ENCODE measurements at regions not wholly inside any gene's neighbourhood (a gene's known extent, or its start where the extent isn't known, plus 50 kb on each side); places are given as distances from the start of the nearest gene placed in this dataset.

DNA sequence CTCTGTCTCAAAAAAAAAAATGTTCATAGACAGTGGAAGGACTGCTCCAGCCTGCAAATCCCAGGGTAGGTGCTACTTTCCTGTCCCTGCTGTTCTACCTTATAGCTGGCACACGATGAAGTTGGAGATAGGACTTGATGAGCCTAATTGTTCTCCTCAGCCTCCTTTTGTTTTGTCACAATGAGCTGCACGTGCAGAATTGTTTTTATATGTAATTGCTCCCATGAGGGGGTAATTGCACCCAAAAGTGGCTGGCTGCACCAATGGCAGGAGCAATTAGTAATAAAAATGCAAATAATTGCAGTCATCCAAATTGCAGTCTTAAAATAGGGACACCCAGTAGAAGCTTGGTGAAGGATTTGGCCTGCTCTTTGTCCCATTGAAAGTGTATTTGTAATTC, 63.0 kb upstream of the PFN2 start:
- Histone ChIP-seq H4K20me1 (ENCODE audit: control insufficient read depth, extremely low read depth, insufficient read depth, low read length) (no peaks in the 10 kb centered on the region), H3K9me3 (ENCODE audit: control insufficient read depth, insufficient read depth, low read depth, low read length) (no peaks in the 10 kb centered on the region), H3K4me3 (replicated peaks in 1 of 4; ENCODE audit: control extremely low read depth in 1 of 4, insufficient read depth in 1 of 4, low read depth in 3 of 4, low read length in 4 of 4) (no peak overlapping the region), H3K27me3 (ENCODE audit: control insufficient read depth, insufficient read depth, low read length) (no peaks in the 10 kb centered on the region), H3K4me1 (ENCODE audit: control insufficient read depth, extremely low read depth, insufficient read depth, low read length) (no peaks in the 10 kb centered on the region), H3K36me3 (ENCODE audit: control insufficient read depth, insufficient read depth, low read length) (no peaks in the 10 kb centered on the region), H3K4me2 (ENCODE audit: extremely low read depth, insufficient read depth, low read length) (no peak overlapping the region), H3K79me2 (ENCODE audit: control insufficient read depth, insufficient read depth, low read length) (no peaks in the 10 kb centered on the region), H3K9ac (ENCODE audit: insufficient read depth, low read length) (no peak overlapping the region), H2AFZ (ENCODE audit: low read length) (no peak overlapping the region), H3K27ac (ENCODE audit: insufficient read depth, low read length) (no peak overlapping the region)
- DNase-seq (ENCODE audit: low read depth in 2 of 2) = no peak
- no peak for TF ChIP-seq EZH2 (IDR thresholded peaks at IDR 0.05; ENCODE audit: low read length, missing control alignments)
- TF ChIP-seq, protein P1, sequence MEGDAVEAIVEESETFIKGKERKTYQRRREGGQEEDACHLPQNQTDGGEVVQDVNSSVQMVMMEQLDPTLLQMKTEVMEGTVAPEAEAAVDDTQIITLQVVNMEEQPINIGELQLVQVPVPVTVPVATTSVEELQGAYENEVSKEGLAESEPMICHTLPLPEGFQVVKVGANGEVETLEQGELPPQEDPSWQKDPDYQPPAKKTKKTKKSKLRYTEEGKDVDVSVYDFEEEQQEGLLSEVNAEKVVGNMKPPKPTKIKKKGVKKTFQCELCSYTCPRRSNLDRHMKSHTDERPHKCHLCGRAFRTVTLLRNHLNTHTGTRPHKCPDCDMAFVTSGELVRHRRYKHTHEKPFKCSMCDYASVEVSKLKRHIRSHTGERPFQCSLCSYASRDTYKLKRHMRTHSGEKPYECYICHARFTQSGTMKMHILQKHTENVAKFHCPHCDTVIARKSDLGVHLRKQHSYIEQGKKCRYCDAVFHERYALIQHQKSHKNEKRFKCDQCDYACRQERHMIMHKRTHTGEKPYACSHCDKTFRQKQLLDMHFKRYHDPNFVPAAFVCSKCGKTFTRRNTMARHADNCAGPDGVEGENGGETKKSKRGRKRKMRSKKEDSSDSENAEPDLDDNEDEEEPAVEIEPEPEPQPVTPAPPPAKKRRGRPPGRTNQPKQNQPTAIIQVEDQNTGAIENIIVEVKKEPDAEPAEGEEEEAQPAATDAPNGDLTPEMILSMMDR (conservative IDR thresholded peaks at IDR 0.05 in 1 of 2, IDR thresholded peaks at IDR 0.05 in 1 of 2; ENCODE audit: low read depth in 1 of 2, low read length in 2 of 2) = no peak

DNA sequence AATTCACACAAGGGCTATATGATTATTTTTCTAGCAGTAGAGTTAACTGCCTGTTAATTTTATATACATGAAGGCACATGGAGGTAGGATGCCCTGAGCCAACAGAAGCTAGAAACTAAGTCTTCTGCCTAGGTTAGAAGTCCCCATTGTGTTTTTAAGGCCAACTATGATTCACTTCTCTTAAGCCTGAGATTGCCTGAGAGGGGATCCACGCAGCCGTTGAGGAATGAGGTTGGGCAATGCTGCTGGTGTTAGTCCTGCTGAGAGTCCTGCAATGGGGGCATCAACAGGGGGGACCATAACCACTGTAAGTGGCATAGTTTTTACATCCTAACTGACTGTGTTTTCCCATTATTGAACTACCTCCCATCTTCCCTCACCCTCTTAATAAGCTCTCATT, 60.1 kb upstream of the PFN2 start:
- no peaks in the 10 kb centered on the region for H3K79me2 ChIP-seq (ENCODE audit: control insufficient read depth, insufficient read depth, low read length)
- no peaks in the 10 kb centered on the region for H4K20me1 ChIP-seq (ENCODE audit: control insufficient read depth, extremely low read depth, insufficient read depth, low read length)
- no peak overlapping the region for H2AFZ ChIP-seq (ENCODE audit: low read length)
- no peak for TF ChIP-seq EZH2 (IDR thresholded peaks at IDR 0.05; ENCODE audit: low read length, missing control alignments)
- TF ChIP-seq, protein P1 (conservative IDR thresholded peaks at IDR 0.05 in 1 of 2, IDR thresholded peaks at IDR 0.05 in 1 of 2; ENCODE audit: low read depth in 1 of 2, low read length in 2 of 2) = no peak
- H3K9me3 ChIP-seq (ENCODE audit: control insufficient read depth, insufficient read depth, low read depth, low read length) = no peaks in the 10 kb centered on the region
- no peaks in the 10 kb centered on the region for H3K36me3 ChIP-seq (ENCODE audit: control insufficient read depth, insufficient read depth, low read length)
- H3K9ac ChIP-seq (ENCODE audit: insufficient read depth, low read length) = no peak overlapping the region
- H3K4me1 ChIP-seq (ENCODE audit: control insufficient read depth, extremely low read depth, insufficient read depth, low read length) = no peaks in the 10 kb centered on the region
- H3K4me3 ChIP-seq (replicated peaks in 1 of 4; ENCODE audit: control extremely low read depth in 1 of 4, insufficient read depth in 1 of 4, low read depth in 3 of 4, low read length in 4 of 4) = no peak overlapping the region
- no peak overlapping the region for H3K4me2 ChIP-seq (ENCODE audit: extremely low read depth, insufficient read depth, low read length)
- no peak for DNase-seq (ENCODE audit: low read depth in 2 of 2)
- H3K27ac ChIP-seq (ENCODE audit: insufficient read depth, low read length) = no peak overlapping the region
- no peaks in the 10 kb centered on the region for H3K27me3 ChIP-seq (ENCODE audit: control insufficient read depth, insufficient read depth, low read length)

DNA sequence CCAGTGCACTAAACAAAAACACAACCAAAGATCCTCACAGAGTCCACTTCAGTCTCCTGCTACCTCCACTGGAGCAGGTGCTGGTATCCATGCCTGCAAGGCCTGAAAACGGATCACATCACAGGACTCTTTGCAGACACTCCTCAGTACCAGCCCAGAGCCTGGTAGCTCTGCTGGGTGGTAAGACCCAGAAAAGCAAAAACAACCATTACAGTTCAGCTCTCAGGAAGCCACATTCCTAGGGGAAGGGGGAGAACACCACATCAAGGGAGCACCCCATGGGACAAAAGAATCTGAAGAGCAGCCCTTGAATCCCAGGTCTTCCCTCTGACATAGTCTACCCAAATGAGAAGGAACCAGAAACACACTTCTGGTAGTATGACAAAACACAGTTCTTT, 52.5 kb upstream of the PFN2 start:
- Histone ChIP-seq H3K4me2 (ENCODE audit: extremely low read depth, insufficient read depth, low read length) (no peak overlapping the region), H4K20me1 (ENCODE audit: control insufficient read depth, extremely low read depth, insufficient read depth, low read length) (no peaks in the 10 kb centered on the region), H3K9ac (ENCODE audit: insufficient read depth, low read length) (no peak overlapping the region), H3K4me3 (replicated peaks in 1 of 4; ENCODE audit: control extremely low read depth in 1 of 4, insufficient read depth in 1 of 4, low read depth in 3 of 4, low read length in 4 of 4) (no peak overlapping the region), H3K27ac (ENCODE audit: insufficient read depth, low read length) (no peak overlapping the region), H3K79me2 (ENCODE audit: control insufficient read depth, insufficient read depth, low read length) (no peaks in the 10 kb centered on the region), H2AFZ (ENCODE audit: low read length) (no peak overlapping the region), H3K9me3 (ENCODE audit: control insufficient read depth, insufficient read depth, low read depth, low read length) (no peaks in the 10 kb centered on the region), H3K27me3 (ENCODE audit: control insufficient read depth, insufficient read depth, low read length) (no peaks in the 10 kb centered on the region), H3K36me3 (ENCODE audit: control insufficient read depth, insufficient read depth, low read length) (no peaks in the 10 kb centered on the region), H3K4me1 (ENCODE audit: control insufficient read depth, extremely low read depth, insufficient read depth, low read length) (peaks cover 4% of the 10 kb centered on the region)
- DNase-seq (ENCODE audit: low read depth in 2 of 2) = no peak
- TF ChIP-seq, protein P1 (conservative IDR thresholded peaks at IDR 0.05 in 1 of 2, IDR thresholded peaks at IDR 0.05 in 1 of 2; ENCODE audit: low read depth in 1 of 2, low read length in 2 of 2) = no peak
- no peak for TF ChIP-seq EZH2 (IDR thresholded peaks at IDR 0.05; ENCODE audit: low read length, missing control alignments)

Data from fibroblast of lung (primary cell).